GM12878 (cell line): ENCODE measurements at regions not wholly inside any gene's neighbourhood (a gene's known extent, or its start where the extent isn't known, plus 50 kb on each side); places are given as distances from the start of the nearest gene placed in this dataset.

Experiments used
- ATAC-seq: fragments of 200-7000 bp; cut with Tn5 transposase; 3 replicates; pipeline ENCODE4 v1.9.1; 2020; ENCODE audit warnings: mild to moderate bottlenecking, moderate library complexity
- BruUV-seq: library from RNA; stranded (reverse); fragments of 400-500 nt; replicated peaks from 2 replicates; lab custom pipeline; 2021; lab: Mats Ljungman, UMichigan
- CTCF ChIA-PET: fragments of 300-600 bp; sonication (Branson Sonifier 250); formaldehyde crosslinking; extraction: SDS; loops from one replicate; lab custom pipeline; 2021; ENCODE audit warnings: inconsistent platforms; lab: Yijun Ruan, JAX
- POLR2A ChIA-PET: fragments of 350-600 bp; formaldehyde crosslinking; extraction: SDS; loops from one replicate; lab custom pipeline; 2021; ENCODE audit warnings: inconsistent platforms; lab: Charles Lee
- RAD21 ChIA-PET: fragments of 300-600 bp; sonication (Branson Sonifier 250); formaldehyde crosslinking; loops from one replicate; lab custom pipeline; 2023; ENCODE audit warnings: antibody characterized with exemption; ENCODE audit not compliant: unreplicated experiment; lab: Charles Lee
- SMC1A ChIA-PET: fragments of 300-600 bp; sonication (Branson Sonifier 250); formaldehyde crosslinking; loops from one replicate; lab custom pipeline; 2023; ENCODE audit not compliant: unreplicated experiment, uncharacterized antibody; lab: Charles Lee
- DNase-seq: peaks from one replicate; pipeline ENCODE4 v3.0.0-alpha.2; 2011; ENCODE audit warnings: low read depth, low spot score
- FAIRE-seq: peaks from 3 replicates; lab custom pipeline; 2011; peaks lifted over from hg19 to GRCh38; lab: Jason Lieb, UNC
- H2AFZ ChIP-seq: 2 replicates; pipeline ENCODE4 v1.6.0; 2011; ENCODE audit warnings: low read depth, low read length, control low read depth; ENCODE audit not compliant: control insufficient read depth
- H3K27ac ChIP-seq: 2 replicates; pipeline ENCODE4 v1.5.1; 2011; ENCODE audit warnings: control low read depth; ENCODE audit not compliant: control insufficient read depth, insufficient read depth
- H3K27me3 ChIP-seq, 2 experiments: replicated peaks in 1 of 2; 2 replicates each; pipeline versions ENCODE4 v1.6.0 to v1.6.1; 2011; ENCODE audit warnings: low read length in 1 of 2; ENCODE audit not compliant: control insufficient read depth in 2 of 2, insufficient read depth in 2 of 2
- H3K36me3 ChIP-seq, 2 experiments: 2 replicates each; pipeline ENCODE4 v1.5.1; 2011; ENCODE audit warnings: low read length in 1 of 2; ENCODE audit not compliant: control insufficient read depth in 2 of 2, insufficient read depth in 2 of 2
- H3K4me1 ChIP-seq: 2 replicates; pipeline ENCODE4 v1.6.1; 2011; ENCODE audit warnings: mild to moderate bottlenecking, low read length, moderate library complexity, mixed read lengths; ENCODE audit not compliant: control insufficient read depth, insufficient read depth
- H3K4me2 ChIP-seq: 2 replicates; pipeline ENCODE4 v1.6.0; 2011; ENCODE audit warnings: control low read depth; ENCODE audit not compliant: control insufficient read depth, insufficient read depth
- H3K4me3 ChIP-seq: fragments of 200-600 bp; sonication (generic); 2 replicates; pipeline ENCODE4 v1.5.1; 2016
- H3K79me2 ChIP-seq: 2 replicates; pipeline ENCODE4 v1.6.0; 2011; ENCODE audit warnings: low read length; ENCODE audit not compliant: control insufficient read depth, insufficient read depth
- H3K9ac ChIP-seq: 2 replicates; pipeline ENCODE4 v1.8.0; 2011; ENCODE audit warnings: low read length, control low read depth, mixed read lengths; ENCODE audit not compliant: control insufficient read depth, insufficient read depth
- H3K9me3 ChIP-seq: replicated peaks from 3 replicates; pipeline ENCODE4 v1.5.1; 2011; ENCODE audit warnings: mild to moderate bottlenecking, low read length; ENCODE audit not compliant: control insufficient read depth, insufficient read depth
- H4K20me1 ChIP-seq: 2 replicates; pipeline ENCODE4 v1.6.0; 2011; ENCODE audit not compliant: control insufficient read depth, insufficient read depth
- BCLAF1 ChIP-seq: fragments of 450-650 bp; IDR thresholded peaks from 2 replicates; pipeline ENCODE4 v1.6.1; 2017; ENCODE audit warnings: antibody characterized with exemption, mild to moderate bottlenecking, moderate library complexity
- CBX5 ChIP-seq: sonication (generic); IDR thresholded peaks from 2 replicates; pipeline ENCODE4 v1.6.1; 2016; ENCODE audit warnings: low read depth, moderate library complexity, mild to moderate bottlenecking, inconsistent platforms
- CHD4 ChIP-seq: fragments of 200-600 bp; sonication (generic); IDR thresholded peaks from 2 replicates; pipeline ENCODE4 v1.6.1; 2016; ENCODE audit warnings: mild to moderate bottlenecking
- E4F1 ChIP-seq: fragments of 450-650 bp; IDR thresholded peaks from 2 replicates; pipeline ENCODE4 v1.6.1; 2018; ENCODE audit warnings: borderline replicate concordance, mild to moderate bottlenecking; ENCODE audit not compliant: partially characterized antibody
- MAX ChIP-seq: IDR thresholded peaks from 2 replicates; pipeline ENCODE4 v1.6.1; 2012; ENCODE audit warnings: low read depth, low read length, improper control_type of control experiment
- POLR2AphosphoS2 ChIP-seq: IDR thresholded peaks from 2 replicates; pipeline ENCODE4 v1.6.1; 2011; ENCODE audit warnings: low read depth, mild to moderate bottlenecking, low read length, improper control_type of control experiment, moderate library complexity
- RB1 ChIP-seq: fragments of 450-650 bp; formaldehyde crosslinking; IDR thresholded peaks from 2 replicates; pipeline ENCODE4 v1.6.1; 2017; ENCODE audit warnings: mild to moderate bottlenecking, borderline replicate concordance
- SIX5 ChIP-seq: IDR thresholded peaks from 2 replicates; pipeline ENCODE4 v1.6.1; 2011; ENCODE audit warnings: mild to moderate bottlenecking, low read depth, low read length, moderate library complexity; ENCODE audit not compliant: severe bottlenecking
- SMAD5 ChIP-seq: IDR thresholded peaks from 2 replicates; pipeline ENCODE4 v1.6.1; 2016; ENCODE audit warnings: antibody characterized with exemption, low read depth
- SP1 ChIP-seq: IDR thresholded peaks from one replicate; pipeline ENCODE4 v1.6.1; 2011; ENCODE audit warnings: low read depth, low read length
- SREBF1 ChIP-seq: IDR thresholded peaks from 2 replicates; pipeline ENCODE4 v1.6.1; 2012; ENCODE audit warnings: mild to moderate bottlenecking, low read length
- WRNIP1 ChIP-seq: IDR thresholded peaks from 2 replicates; pipeline ENCODE4 v1.6.1; 2011; ENCODE audit warnings: low read depth, low read length, improper control_type of control experiment, borderline replicate concordance
- ZNF622 ChIP-seq: fragments of 450-650 bp; IDR thresholded peaks from 2 replicates; pipeline ENCODE4 v1.6.1; 2017; ENCODE audit warnings: mild to moderate bottlenecking, inconsistent platforms
- WGBS: methylation state at CpG from one replicate; pipeline ENCODE4 v1.1.6; 2016; ENCODE audit warnings: low lambda C conversion rate; ENCODE audit not compliant: insufficient replicate concordance, insufficient coverage; ENCODE audit errors: missing lambda C conversion rate; 5-methylcytosine and 5-hydroxymethylcytosine counted together
- in situ Hi-C: fragments of 300-500 bp; cut with MboI; formaldehyde crosslinking; loops from 9 replicates; pipeline ENCODE4 v1.14.3; 2018; ENCODE audit warnings: mixed read lengths
- intact Hi-C: fragments of 100-400 bp; cut with micrococcal nuclease; formaldehyde crosslinking; loops from one replicate; pipeline ENCODE4 v1.14.2; 2022; ENCODE audit not compliant: unreplicated experiment
- TF ChIP-seq, protein P1 (sequence below): IDR thresholded peaks from 2 replicates; pipeline ENCODE4 v1.6.1; 2012; ENCODE audit warnings: mild to moderate bottlenecking, low read depth, low read length

GRCh38 chr15:77554306-77555080 is 78.2 kb downstream of the LINGO1 start (continued):
- TF ChIP-seq MAX, result no peak
- no peak for TF ChIP-seq BCLAF1
- TF ChIP-seq, protein P1, sequence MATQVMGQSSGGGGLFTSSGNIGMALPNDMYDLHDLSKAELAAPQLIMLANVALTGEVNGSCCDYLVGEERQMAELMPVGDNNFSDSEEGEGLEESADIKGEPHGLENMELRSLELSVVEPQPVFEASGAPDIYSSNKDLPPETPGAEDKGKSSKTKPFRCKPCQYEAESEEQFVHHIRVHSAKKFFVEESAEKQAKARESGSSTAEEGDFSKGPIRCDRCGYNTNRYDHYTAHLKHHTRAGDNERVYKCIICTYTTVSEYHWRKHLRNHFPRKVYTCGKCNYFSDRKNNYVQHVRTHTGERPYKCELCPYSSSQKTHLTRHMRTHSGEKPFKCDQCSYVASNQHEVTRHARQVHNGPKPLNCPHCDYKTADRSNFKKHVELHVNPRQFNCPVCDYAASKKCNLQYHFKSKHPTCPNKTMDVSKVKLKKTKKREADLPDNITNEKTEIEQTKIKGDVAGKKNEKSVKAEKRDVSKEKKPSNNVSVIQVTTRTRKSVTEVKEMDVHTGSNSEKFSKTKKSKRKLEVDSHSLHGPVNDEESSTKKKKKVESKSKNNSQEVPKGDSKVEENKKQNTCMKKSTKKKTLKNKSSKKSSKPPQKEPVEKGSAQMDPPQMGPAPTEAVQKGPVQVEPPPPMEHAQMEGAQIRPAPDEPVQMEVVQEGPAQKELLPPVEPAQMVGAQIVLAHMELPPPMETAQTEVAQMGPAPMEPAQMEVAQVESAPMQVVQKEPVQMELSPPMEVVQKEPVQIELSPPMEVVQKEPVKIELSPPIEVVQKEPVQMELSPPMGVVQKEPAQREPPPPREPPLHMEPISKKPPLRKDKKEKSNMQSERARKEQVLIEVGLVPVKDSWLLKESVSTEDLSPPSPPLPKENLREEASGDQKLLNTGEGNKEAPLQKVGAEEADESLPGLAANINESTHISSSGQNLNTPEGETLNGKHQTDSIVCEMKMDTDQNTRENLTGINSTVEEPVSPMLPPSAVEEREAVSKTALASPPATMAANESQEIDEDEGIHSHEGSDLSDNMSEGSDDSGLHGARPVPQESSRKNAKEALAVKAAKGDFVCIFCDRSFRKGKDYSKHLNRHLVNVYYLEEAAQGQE, result no peak

- Histone ChIP-seq H3K4me3 (no peak overlapping the region), H2AFZ (no peak overlapping the region), H3K27ac (no peak overlapping the region), H3K9ac (no peak overlapping the region), H3K9me3 (no peaks in the 10 kb centered on the region), H3K4me1 (no peaks in the 10 kb centered on the region), H3K79me2 (no peaks in the 10 kb centered on the region), H4K20me1 (no peaks in the 10 kb centered on the region), H3K36me3 (no peaks in the 10 kb centered on the region), H3K27me3 (0 out of 4 replicates have a peak, but pooled peaks cover 0 to 2% of the 10 kb centered on the region in 2 experiments), H3K4me2 (no peak overlapping the region)
- POLR2A ChIA-PET, result no interaction called here
- no TSS peak for BruUV-seq
- intact Hi-C loops (no loop called here), in situ Hi-C loops (no loop called here)
- RAD21 ChIA-PET, result no interaction called here
- 12% methylated on average over 6 of the region's 6 CpGs for WGBS
- DNase-seq (no peak), ATAC-seq (no peak), FAIRE-seq (no peak)
- SMC1A ChIA-PET, result interaction anchor here (2.2 kb wide), 1 partner anchor 10 kb away, joined by 5 read pairs; no protein-coding TSS in a partner anchor
- CTCF ChIA-PET, result no interaction called here
- TF ChIP-seq E4F1 (no peak), ZNF622 (no peak), WRNIP1 (no peak), RB1 (no peak), SIX5 (no peak), CBX5 (no peak), CHD4 (no peak), SMAD5 (no peak), SREBF1 (no peak), POLR2AphosphoS2 (no peak), SP1 (no peak)
Observed at GRCh38 chr15:77553695-77554094, 79.0 kb downstream of the LINGO1 start.
